SKM-1 treated with dmso at 0.1 percent for 144 hours (cell line): ENCODE measurements at regions not wholly inside any gene's neighbourhood (a gene's known extent, or its start where the extent isn't known, plus 50 kb on each side); places are given as distances from the start of the nearest gene placed in this dataset.
A peak's percentile ranks its signal among the peaks of the same experiment; 100 is the strongest.
"Not testable (repeated sequence)": the region's sequence is repeated elsewhere in the genome, so short reads cannot be mapped to it uniquely, and the experiment has no call there.

ENCODE experiments used
- DNase-seq: peaks from one replicate; lab custom pipeline; 2025; ENCODE audit not compliant: unreplicated experiment; lab: John Stamatoyannopoulos, UW

GRCh38 chr5:174504266-174504726, 220.1 kb upstream of the MSX2 start:
- DNase-seq = no peak

GRCh38 chr5:174505621-174506020, 218.8 kb upstream of the MSX2 start:
- no peak for DNase-seq

- DNase-seq = not testable (repeated sequence)
These were observed 213.5 kb upstream of the MSX2 start for GRCh38 chr5:174510782-174511453.

GRCh38 chr5:174511714-174512253, 212.6 kb upstream of the MSX2 start:
- DNase-seq = no peak

DNA sequence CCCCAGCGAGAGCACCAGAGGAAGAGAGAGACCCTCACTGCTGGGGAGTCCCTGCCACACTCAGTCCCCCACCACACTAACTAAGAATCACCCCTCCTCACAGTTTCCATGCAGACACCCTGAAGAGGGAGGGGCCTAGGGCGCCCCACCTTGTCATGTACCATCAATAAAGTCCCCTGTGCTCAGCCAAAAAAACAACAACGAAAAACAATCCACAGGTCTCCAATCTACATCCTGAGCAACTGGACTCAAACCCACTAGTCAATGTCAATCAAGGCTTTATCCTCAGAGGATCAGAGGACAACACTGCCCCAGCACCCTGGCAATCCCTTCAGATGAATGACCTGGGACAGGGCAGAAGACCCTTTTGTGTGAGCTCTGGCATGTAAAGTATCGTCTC, 210.1 kb upstream of the MSX2 start:
- no peak for DNase-seq

DNA sequence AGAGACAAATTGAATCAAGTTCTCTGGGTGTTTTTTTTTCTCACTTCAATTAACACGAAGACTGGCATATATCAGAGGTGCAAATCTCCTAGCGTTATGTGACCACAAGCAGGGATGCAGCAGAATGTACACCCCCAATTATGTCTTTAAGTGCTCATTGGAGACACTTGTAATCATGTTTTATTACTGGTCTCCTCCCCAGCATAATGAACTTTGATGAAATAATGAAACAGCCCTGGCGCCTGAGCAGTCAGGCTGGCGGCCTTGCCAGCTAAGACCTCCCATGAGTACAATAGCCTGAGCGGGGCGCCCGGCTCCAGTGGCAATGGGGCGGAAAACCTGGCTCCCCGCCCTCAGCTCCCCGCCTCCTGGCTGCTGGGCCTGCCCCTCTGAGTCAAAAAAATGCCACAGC, 209.4 kb upstream of the MSX2 start:
- no peak for DNase-seq

DNA sequence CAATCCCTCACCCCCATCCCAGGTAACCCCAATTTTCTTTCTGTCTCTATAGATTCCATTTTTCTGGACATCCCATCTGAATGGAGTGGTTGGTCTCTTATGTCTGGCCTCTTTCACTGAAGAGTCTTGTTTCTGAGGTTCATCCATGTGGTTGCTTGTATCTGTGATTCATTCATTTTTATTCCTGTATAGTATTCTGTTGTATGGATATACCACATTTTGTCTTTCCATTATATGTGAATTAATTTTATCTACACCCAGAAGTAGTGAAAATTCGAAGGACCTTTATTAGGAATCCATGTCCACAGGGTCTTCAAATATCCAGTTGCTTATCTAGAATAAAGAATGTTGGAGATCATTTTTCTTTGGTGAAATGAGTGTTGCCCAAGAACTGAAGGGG, 207.6 kb upstream of the MSX2 start:
- no peak for DNase-seq

- no peak for DNase-seq
These were observed 205.9 kb upstream of the MSX2 start for GRCh38 chr5:174518512-174518911.

- DNase-seq = no peak
These were observed 203.7 kb upstream of the MSX2 start for GRCh38 chr5:174520420-174521396.

DNA sequence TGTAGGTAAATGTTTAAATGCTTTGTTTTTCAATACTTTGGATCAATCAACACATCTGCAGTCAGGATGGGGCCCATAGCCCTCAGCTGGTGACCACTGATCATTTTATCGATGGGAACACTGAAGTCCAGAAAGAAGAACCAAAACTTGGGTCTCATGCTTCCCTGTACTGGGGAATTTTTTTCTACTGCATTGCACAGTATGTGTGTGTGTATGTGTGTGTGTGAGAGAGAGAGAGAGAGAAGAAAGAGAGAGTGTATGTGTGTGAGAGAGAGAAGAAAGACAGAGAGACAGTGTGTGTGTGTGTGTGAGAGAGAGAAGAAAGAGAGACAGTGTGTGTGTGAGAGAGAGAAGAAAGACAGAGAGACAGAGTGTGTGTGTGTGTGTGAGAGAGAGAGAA, 202.9 kb upstream of the MSX2 start:
- no peak for DNase-seq

GRCh38 chr5:174522480-174523260, 201.7 kb upstream of the MSX2 start:
- no peak for DNase-seq

GRCh38 chr5:174523311-174524071, 200.9 kb upstream of the MSX2 start:
- no peak for DNase-seq

- DNase-seq = no peak
These were observed 200.0 kb upstream of the MSX2 start for GRCh38 chr5:174524351-174524750.

DNA sequence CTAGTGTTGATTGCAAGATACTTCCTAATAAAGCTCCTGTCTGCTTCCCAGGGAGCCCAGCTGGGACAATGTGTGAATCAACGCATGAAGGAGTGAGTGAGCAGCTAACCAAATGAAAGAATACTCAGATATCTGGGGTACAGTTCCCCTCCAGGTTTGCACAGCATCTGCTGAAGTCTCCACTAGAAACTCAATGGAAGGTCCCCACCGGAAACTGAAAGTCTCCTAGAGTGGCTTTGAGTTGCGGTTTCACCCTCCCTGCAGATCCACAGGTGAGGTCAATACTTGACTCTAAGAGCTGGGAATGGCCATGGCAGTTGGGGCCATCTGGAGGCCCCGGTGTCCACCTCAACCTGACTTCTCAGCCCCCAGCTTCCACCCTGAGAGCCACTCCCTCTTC, 198.2 kb upstream of the MSX2 start:
- DNase-seq = no peak

DNA sequence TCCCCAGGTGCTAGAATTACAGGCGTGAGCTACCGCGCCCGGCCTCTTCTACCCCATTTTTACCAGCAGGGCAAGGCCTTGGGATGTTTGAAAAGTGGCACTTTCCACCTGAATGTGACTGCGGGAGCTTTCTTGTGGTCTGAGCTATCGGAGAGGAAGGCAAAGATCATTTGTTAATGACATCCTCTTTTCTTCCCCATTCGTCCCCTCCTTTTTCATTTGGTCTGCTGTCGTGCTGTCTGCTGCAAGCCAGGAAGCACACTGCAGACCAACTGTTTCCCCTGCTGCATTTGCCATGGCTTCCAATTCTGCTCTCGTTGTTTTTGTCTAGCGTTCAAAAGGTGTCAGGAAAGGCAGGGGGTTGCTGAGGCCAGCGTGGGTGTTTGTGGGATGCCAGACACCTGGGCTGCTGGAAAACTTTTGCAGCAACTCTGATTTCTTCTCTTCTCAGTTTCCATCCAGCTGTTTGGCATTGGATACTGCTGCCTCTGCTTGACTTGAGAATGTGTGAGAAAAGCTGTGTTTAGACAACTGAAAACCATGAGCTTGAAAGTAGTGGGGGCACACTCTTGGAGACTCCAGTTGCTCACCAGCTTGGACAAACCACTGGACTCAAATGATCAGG, 196.4 kb upstream of the MSX2 start:
- peak; percentile 34 for DNase-seq

DNA sequence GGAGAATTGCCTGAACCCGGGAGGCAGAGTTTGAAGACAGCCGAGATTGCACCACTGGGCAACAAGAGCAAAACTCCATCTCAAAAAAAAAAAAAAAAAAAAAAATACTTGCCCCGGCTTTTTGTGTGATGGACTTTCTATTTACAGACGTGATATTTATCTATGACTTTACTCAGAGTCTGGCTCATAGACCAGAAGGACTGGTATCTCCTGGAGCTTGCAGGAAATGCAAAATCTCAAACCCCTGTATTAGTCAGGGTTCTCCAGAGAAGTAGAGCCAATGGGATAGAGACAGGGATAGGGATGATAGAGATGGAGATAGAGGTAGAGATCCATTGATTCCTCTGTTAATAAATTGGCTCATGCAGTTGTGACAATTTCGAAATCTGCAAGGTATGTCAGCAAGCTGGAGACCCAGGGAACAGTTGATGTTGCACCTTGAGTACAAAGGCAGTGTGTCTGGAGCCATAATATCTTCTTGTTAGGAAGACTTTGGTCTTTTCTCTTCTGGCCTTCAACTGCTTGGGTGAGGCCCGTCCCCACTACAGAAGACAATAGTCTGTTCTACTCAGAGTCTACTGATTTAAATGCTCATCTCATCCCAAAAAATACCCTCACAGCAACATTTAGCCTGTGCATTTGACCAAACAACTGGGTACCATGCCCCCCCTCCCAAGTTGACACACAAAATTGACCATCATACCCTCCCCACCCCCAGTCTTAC, 195.4 kb upstream of the MSX2 start:
- DNase-seq = no peak

DNA sequence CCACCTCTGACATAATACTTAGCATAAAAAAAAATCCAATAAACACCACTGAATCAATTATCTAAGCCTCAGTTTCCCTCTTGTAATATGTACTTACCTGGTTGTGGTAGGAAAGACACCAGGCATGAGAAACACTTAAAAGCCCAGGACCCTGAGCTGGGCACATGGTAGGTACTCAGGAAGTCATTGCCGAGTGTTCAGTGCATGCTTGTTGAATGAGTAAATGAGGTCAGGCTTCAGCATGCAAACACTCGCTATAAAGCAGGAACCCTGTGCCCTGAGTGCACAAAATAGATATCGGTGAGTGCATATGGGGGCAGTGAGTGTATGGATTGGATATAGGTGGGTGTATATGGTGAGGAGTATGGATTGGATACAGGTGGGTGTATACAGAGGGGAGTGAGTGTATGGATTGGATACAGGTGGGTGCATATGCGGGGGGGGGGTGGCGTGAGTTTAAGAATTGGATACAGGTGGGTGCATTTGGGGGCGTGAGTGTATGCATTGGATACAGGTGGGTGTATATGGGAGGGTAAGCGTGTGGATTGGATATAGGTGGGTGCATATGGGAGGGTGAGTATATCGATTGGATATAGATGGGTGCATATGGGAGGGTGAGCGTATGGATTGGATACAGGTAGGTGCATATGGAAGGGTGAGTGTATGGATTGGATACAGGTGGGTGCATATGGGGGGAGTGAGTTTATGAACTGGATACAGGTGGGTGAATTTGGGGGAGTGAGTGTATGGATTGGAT, 194.3 kb upstream of the MSX2 start:
- DNase-seq = no peak

GRCh38 chr5:174531782-174532191, 192.6 kb upstream of the MSX2 start:
- no peak for DNase-seq
